ENCODE measurements at regions not wholly inside any gene's neighbourhood (a gene's known extent, or its start where the extent isn't known, plus 50 kb on each side); places are given as distances from the start of the nearest gene placed in this dataset.
A peak's percentile ranks its signal among the peaks of the same experiment; 100 is the strongest.

GRCh38 chr14:65940056-65940735 lies 527.7 kb downstream of the FUT8 start:
- no peak overlapping the region for H3K4me2 ChIP-seq (ENCODE audit: low read depth, low read length, poor library complexity, severe bottlenecking)
- H3K27ac ChIP-seq (ENCODE audit: low read depth, low read length): no peak overlapping the region
- no peaks in the 10 kb centered on the region for H3K36me3 ChIP-seq (ENCODE audit: low read length)
- H3K9me2 ChIP-seq (replicated peaks; ENCODE audit: insufficient read depth, low read length): no peaks in the 10 kb centered on the region
- no peaks in the 10 kb centered on the region for H3K9me3 ChIP-seq (ENCODE audit: insufficient read depth, low read length)
- no peaks in the 10 kb centered on the region for H3K79me2 ChIP-seq (ENCODE audit: insufficient read depth, low read length)
- H3K27me3 ChIP-seq (ENCODE audit: low read length): no peaks in the 10 kb centered on the region
- no peaks in the 10 kb centered on the region for H4K20me1 ChIP-seq (ENCODE audit: low read depth, low read length)
- no peak overlapping the region for H2AFZ ChIP-seq (ENCODE audit: low read depth, low read length, severe bottlenecking)
- no peak overlapping the region for H3K9ac ChIP-seq (ENCODE audit: low read length)
- TF ChIP-seq CTCF (IDR thresholded peaks at IDR 0.05; ENCODE audit: insufficient read depth, low read length, poor library complexity, severe bottlenecking) (peak; percentile 24), EZH2phosphoT487 (conservative IDR thresholded peaks at IDR 0.05; ENCODE audit: low read length) (no peak)
- H3F3A ChIP-seq (ENCODE audit: insufficient read depth): no peaks in the 10 kb centered on the region
- no peak overlapping the region for H3K4me3 ChIP-seq (ENCODE audit: insufficient read depth, low read length, poor library complexity, severe bottlenecking)

- H3K4me2 ChIP-seq (ENCODE audit: low read depth, low read length, poor library complexity, severe bottlenecking): no peak overlapping the region
- no peaks in the 10 kb centered on the region for H3K9me2 ChIP-seq (replicated peaks; ENCODE audit: insufficient read depth, low read length)
- no peaks in the 10 kb centered on the region for H4K20me1 ChIP-seq (ENCODE audit: low read depth, low read length)
- H3K9me3 ChIP-seq (ENCODE audit: insufficient read depth, low read length): no peaks in the 10 kb centered on the region
- H3K9ac ChIP-seq (ENCODE audit: low read length): no peak overlapping the region
- no peak overlapping the region for H2AFZ ChIP-seq (ENCODE audit: low read depth, low read length, severe bottlenecking)
- no peaks in the 10 kb centered on the region for H3K79me2 ChIP-seq (ENCODE audit: insufficient read depth, low read length)
- H3K4me3 ChIP-seq (ENCODE audit: insufficient read depth, low read length, poor library complexity, severe bottlenecking): no peak overlapping the region
- no peaks in the 10 kb centered on the region for H3K27me3 ChIP-seq (ENCODE audit: low read length)
- H3K27ac ChIP-seq (ENCODE audit: low read depth, low read length): no peak overlapping the region
- H3F3A ChIP-seq (ENCODE audit: insufficient read depth): no peaks in the 10 kb centered on the region
- H3K36me3 ChIP-seq (ENCODE audit: low read length): no peaks in the 10 kb centered on the region
- TF ChIP-seq EZH2phosphoT487 (conservative IDR thresholded peaks at IDR 0.05; ENCODE audit: low read length) (no peak), CTCF (IDR thresholded peaks at IDR 0.05; ENCODE audit: insufficient read depth, low read length, poor library complexity, severe bottlenecking) (no peak)
These were observed 528.6 kb downstream of the FUT8 start for GRCh38 chr14:65941091-65941490.

GRCh38 chr14:65943150-65943549 lies 530.6 kb downstream of the FUT8 start:
- Histone ChIP-seq H3K9me3 (ENCODE audit: insufficient read depth, low read length) (no peaks in the 10 kb centered on the region), H3K9me2 (replicated peaks; ENCODE audit: insufficient read depth, low read length) (no peaks in the 10 kb centered on the region), H3K4me3 (ENCODE audit: insufficient read depth, low read length, poor library complexity, severe bottlenecking) (no peak overlapping the region), H3K27ac (ENCODE audit: low read depth, low read length) (no peak overlapping the region), H4K20me1 (ENCODE audit: low read depth, low read length) (no peaks in the 10 kb centered on the region), H3K4me2 (ENCODE audit: low read depth, low read length, poor library complexity, severe bottlenecking) (no peak overlapping the region), H3K27me3 (ENCODE audit: low read length) (no peaks in the 10 kb centered on the region), H3K36me3 (ENCODE audit: low read length) (no peaks in the 10 kb centered on the region), H3K79me2 (ENCODE audit: insufficient read depth, low read length) (no peaks in the 10 kb centered on the region), H2AFZ (ENCODE audit: low read depth, low read length, severe bottlenecking) (no peak overlapping the region), H3F3A (ENCODE audit: insufficient read depth) (no peaks in the 10 kb centered on the region), H3K9ac (ENCODE audit: low read length) (no peak overlapping the region)
- TF ChIP-seq CTCF (IDR thresholded peaks at IDR 0.05; ENCODE audit: insufficient read depth, low read length, poor library complexity, severe bottlenecking): no peak
- no peak for TF ChIP-seq EZH2phosphoT487 (conservative IDR thresholded peaks at IDR 0.05; ENCODE audit: low read length)

Measured in SU-DHL-6 (cell line).